Right cardiac atrium (tissue), 5 donors: ENCODE measurements at regions not wholly inside any gene's neighbourhood (a gene's known extent, or its start where the extent isn't known, plus 50 kb on each side); places are given as distances from the start of the nearest gene placed in this dataset.
A peak's percentile ranks its signal among the peaks of the same experiment; 100 is the strongest.

Experiments used
- ATAC-seq, 2 donors: fragments of 200-7000 bp; cut with Tn5 transposase; one replicate each; pipeline versions ENCODE4 v1.8.0 to v1.9.1; 2020; ENCODE audit warnings: moderate library complexity in 2 of 2, mild to moderate bottlenecking in 1 of 2
- DNase-seq, 3 donors: peaks; one replicate each; pipeline ENCODE4 v3.0.0-alpha.2; 2020
- H3K27ac ChIP-seq: one replicate; pipeline ENCODE4 v1.5.1; 2013; ENCODE audit warnings: mild to moderate bottlenecking, low read length, control low read depth, moderate library complexity
- H3K27me3 ChIP-seq: one replicate; pipeline ENCODE4 v1.6.1; 2013; ENCODE audit not compliant: control insufficient read depth, insufficient read depth
- H3K4me1 ChIP-seq: one replicate; pipeline ENCODE4 v1.6.1; 2013; ENCODE audit warnings: low read length; ENCODE audit not compliant: control insufficient read depth, insufficient read depth
- H3K4me3 ChIP-seq: one replicate; pipeline ENCODE4 v1.5.1; 2013; ENCODE audit warnings: low read length, control low read depth
- H3K9me3 ChIP-seq: one replicate; pipeline ENCODE4 v1.6.1; 2013; ENCODE audit warnings: low read length; ENCODE audit not compliant: control insufficient read depth
- WGBS: extraction: QIAGEN DNeasy Blood & Tissue Kit; methylation state at CpG from one replicate; pipeline ENCODE4 v1.1.7; 2013; 5-methylcytosine and 5-hydroxymethylcytosine counted together
- intact Hi-C, 4 donors: fragments of 100-400 bp; cut with DNase I; formaldehyde crosslinking; loops; one replicate each; pipeline versions ENCODE4 v1.11.0 to v1.14.0; 2022 to 2023
- donor health status: healthy with polysubstance abuse.
- donor health status: DM: no; HTN: yes; CAD: no.
- donor health status: DM: no; HTN: no; CAD: no.
- donor health status: DM: no; HTN: yes; CAD: no; lungs with severe emphysema.
- donor health status: DM: yes; HTN: yes; CAD: no.

DNA sequence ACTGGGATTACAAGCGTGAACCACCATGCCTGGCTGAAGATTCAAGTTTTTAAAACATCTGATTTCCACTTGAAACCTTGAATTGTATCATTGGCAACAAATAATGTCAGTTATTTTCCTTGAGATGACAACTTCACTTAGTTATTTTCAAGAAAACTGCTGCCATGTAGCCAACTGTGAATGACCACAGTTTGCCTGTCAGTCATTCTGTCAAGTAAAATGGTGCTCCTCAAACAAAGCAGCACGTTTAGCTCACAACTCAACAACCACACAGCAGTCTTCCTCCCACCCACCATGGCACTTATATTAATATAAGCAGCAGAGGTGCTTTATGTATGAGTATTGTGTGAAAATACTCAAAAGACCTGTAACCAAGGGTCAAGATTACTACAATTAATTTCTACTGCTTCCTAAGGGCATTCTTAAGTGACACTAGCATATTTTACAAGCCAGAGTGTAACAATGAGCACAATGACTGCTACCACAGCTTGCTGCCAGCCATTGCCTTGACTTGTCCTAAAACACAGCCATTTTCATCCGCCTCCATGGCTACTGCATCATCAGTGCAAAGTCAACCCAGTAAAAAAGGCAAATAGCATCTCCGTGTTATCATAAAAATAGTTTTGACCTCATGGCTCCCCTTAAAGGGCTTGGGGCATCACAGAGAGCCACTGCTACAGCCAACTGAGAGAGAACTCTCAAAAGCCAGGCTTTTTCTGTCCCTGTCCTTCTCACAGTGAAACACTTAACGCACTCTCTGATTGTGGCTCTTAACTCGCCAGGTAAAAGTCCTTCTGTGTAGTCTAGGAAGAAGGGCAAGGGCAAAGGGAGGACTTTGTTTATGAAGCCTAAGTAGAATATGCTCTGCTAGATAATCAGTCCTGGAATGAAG, 96.4 kb upstream of the TAB2 start:
- no peaks in the 10 kb centered on the region for H3K27me3 ChIP-seq
- ATAC-seq (no peak), DNase-seq (no peak)
- H3K27ac ChIP-seq = no peak overlapping the region
- intact Hi-C loops = no loop called here
- H3K9me3 ChIP-seq = no peaks in the 10 kb centered on the region
- WGBS = 77% methylated on average over 6 of the region's 6 CpGs
- H3K4me1 ChIP-seq = peaks cover 2% of the 10 kb centered on the region
- H3K4me3 ChIP-seq = no peak overlapping the region

DNA sequence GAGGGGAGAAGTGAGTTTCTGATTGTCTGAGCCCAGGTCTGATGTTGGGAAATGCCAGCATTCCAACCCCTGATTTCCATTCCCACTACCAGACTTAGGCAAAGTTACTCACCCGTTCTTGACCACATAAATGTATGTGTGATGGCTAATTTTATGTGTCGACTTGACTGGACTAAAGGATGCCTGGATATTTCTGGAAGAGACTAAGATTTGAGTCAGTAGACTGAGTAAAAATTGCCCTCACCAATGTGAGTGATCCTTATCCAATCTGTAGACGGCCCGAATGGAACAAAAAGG, 95.8 kb upstream of the TAB2 start:
- Histone ChIP-seq H3K9me3 (no peaks in the 10 kb centered on the region), H3K4me1 (peaks cover 2% of the 10 kb centered on the region), H3K27ac (no peak overlapping the region), H3K27me3 (no peaks in the 10 kb centered on the region), H3K4me3 (no peak overlapping the region)
- ATAC-seq = no peak
- 95% methylated on average over 4 of the region's 4 CpGs for WGBS
- no peak for DNase-seq
- intact Hi-C loops = no loop called here

DNA sequence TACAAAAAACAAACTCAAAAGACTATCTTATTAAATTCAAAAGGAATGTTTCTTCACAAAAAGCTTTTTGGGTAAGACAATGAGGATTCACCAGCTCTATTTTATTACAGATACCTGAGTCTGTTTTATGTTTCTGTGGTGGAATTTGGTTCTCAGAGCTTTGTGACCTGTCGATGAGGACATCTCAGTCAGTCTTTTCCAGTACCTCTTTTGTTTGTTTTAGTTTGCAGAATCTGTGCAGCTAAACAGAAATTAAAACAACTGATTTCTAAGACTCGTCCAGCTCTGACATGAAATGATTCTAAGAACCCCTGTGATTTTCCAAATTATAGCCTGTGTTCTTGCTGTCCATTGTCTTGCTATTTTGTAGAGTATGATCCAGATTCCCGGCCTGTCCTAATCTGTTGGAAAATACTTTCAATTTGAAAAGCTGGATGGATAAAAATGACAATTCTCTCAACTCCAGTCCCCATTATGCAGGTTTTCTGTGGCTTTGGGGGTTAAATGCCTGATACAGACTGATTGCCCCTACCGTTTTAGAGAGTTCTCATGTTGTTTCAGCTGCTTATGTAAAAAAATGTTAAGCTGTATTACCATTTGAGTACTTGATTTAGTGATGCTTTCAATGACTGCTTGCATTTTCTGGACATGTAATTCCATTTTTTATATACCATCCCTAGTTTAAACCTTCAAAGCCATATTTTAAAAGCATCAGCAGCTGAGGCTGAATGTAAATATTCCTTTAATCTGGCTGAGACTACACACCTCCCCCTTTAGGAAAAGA, 94.2 kb upstream of the TAB2 start:
- H3K27me3 ChIP-seq = no peaks in the 10 kb centered on the region
- H3K9me3 ChIP-seq = no peaks in the 10 kb centered on the region
- 52% methylated on average over 4 of the region's 4 CpGs for WGBS
- no peak overlapping the region for H3K4me3 ChIP-seq
- intact Hi-C loops = no loop called here
- H3K27ac ChIP-seq = no peak overlapping the region
- ATAC-seq (no peak), DNase-seq (no peak)
- peaks cover 2% of the 10 kb centered on the region for H3K4me1 ChIP-seq

DNA sequence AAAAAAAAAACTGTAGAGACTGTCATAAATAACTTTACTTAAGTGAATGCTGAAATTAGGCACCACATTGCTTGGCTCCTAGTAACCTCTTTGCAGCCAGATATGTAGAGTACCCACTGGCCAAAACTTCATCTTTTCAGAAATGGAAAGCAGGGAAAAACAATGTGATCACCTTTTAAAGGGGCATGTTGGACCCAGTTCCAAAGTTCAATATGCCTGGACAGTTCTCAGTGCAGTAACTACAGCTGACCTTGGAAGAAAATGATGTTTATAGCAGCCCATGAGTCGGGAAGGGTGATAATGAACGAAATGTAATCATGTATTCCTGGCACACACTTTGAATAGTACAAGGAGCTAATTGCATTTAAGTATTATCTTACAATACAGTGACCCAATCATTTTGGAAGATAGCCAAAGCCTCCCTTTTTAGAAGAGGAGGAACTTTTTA, 93.6 kb upstream of the TAB2 start:
- no peak for DNase-seq
- intact Hi-C loops = no loop called here
- peak in 1 of 2 donors; percentile 47 for ATAC-seq
- no peak overlapping the region for H3K27ac ChIP-seq
- H3K27me3 ChIP-seq = no peaks in the 10 kb centered on the region
- H3K4me1 ChIP-seq = peaks cover 2% of the 10 kb centered on the region
- H3K9me3 ChIP-seq = no peaks in the 10 kb centered on the region
- H3K4me3 ChIP-seq = no peak overlapping the region
- 16% methylated on average over 2 of the region's 2 CpGs for WGBS

DNA sequence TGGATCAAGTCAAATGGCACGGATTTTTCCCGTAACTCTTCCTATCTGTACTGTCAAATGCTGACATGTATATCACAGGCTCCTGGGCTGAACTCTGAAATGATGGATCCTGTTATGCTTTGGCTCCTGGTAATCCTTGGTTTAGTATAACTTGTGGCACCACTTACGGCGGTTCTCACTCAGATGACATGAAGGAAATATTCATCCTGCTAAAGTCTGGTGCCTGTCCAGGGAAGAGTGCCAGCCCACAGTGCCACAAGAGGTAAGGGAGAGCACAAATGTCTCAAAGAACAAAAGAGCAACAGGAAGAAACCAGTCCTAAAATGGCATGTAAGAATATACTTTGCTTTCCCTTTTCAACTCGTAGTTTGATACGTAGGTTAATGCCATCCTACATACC, 93.1 kb upstream of the TAB2 start:
- ATAC-seq (peak in 1 of 2 donors; percentile 51), DNase-seq (no peak)
- Histone ChIP-seq H3K27ac (no peak overlapping the region), H3K27me3 (no peaks in the 10 kb centered on the region), H3K4me3 (no peak overlapping the region), H3K4me1 (peaks cover 2% of the 10 kb centered on the region), H3K9me3 (no peaks in the 10 kb centered on the region)
- 69% methylated on average over 6 of the region's 6 CpGs for WGBS
- intact Hi-C loops = no loop called here

DNA sequence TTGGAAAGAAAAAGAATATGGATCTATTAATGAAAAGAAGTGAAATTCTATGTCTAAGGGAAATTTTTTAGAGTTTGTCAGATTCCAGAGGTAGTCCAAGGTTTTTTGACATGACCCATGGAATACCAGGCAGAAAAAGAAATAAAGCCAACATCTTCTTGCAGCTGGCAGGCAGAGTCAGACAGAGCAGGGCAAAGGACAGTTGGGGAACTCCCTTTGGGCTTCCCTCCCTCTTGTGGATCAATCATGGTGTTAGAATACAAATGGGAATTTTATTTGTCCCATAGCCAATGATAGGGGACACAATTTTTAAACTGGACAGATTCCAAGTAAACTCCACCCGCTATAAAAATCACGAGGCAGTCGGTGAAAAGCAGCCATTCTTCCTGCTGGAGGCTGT, 92.1 kb upstream of the TAB2 start:
- no peak for DNase-seq
- WGBS = 62% methylated on average over 3 of the region's 3 CpGs
- H3K27me3 ChIP-seq = no peaks in the 10 kb centered on the region
- H3K9me3 ChIP-seq = no peaks in the 10 kb centered on the region
- H3K27ac ChIP-seq = no peak overlapping the region
- peaks cover 2% of the 10 kb centered on the region for H3K4me1 ChIP-seq
- intact Hi-C loops = no loop called here
- no peak for ATAC-seq
- no peak overlapping the region for H3K4me3 ChIP-seq

DNA sequence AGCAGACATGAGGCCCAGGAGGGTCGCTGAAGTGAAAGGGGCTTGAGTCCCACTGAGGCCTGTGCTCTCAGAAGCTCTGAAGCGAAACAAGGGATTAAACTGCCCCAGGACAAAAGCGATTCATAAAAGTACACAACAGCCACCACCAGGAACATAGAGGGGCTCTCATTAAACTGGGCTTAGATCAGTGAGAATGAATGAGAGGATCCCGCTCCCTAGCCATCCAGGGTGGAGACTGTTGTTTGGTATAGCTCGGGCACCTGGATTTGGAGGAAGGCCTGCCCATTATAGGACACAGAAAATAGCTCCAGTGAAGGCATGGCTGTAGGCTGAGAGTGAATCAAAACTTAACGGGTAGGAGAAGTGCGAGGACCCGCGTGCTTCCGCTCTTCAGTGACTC, 91.6 kb upstream of the TAB2 start:
- ATAC-seq (no peak), DNase-seq (no peak)
- WGBS = 95% methylated on average over 10 of the region's 10 CpGs
- Histone ChIP-seq H3K9me3 (no peaks in the 10 kb centered on the region), H3K27me3 (no peaks in the 10 kb centered on the region), H3K4me1 (peaks cover 2% of the 10 kb centered on the region), H3K27ac (no peak overlapping the region), H3K4me3 (no peak overlapping the region)
- intact Hi-C loops = no loop called here

- DNase-seq (no peak), ATAC-seq (no peak)
- WGBS = 74% methylated on average over 5 of the region's 5 CpGs
- Histone ChIP-seq H3K4me3 (no peak overlapping the region), H3K27ac (no peak overlapping the region), H3K27me3 (no peaks in the 10 kb centered on the region), H3K4me1 (peaks cover 3% of the 10 kb centered on the region), H3K9me3 (no peaks in the 10 kb centered on the region)
- intact Hi-C loops = no loop called here
Observed at GRCh38 chr6:149227796-149228195, 89.7 kb upstream of the TAB2 start.

DNA sequence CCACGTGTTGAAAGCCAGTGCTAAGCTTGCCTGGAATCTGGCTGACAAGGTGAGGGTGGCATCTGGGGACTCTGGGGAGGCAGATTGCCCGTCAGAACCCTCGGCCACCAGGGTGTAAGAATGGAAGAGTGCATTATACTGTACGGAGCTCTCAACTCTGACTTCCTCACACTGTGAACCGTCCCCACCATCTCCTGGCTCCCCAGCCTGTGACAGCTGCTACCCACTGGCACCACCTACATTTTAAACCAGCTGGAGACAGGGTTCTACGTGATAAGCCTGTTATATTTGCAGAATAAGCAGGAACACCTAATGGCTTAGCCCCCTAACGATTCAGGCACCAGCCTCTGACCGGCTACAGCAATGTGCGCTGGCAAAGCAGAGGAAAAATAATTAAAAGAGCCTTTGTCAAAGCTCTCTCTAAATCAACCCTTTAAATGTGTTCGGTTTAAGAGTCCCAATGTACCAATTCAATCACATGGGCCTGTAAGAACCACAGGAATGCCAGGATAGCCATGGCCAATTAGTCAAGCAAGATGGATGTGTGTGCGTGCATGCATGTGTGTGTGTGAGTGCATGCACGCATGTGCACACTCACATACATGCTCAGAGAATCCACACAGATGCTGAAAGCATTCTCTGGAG, 89.1 kb upstream of the TAB2 start:
- 74% methylated on average over 12 of the region's 12 CpGs for WGBS
- Histone ChIP-seq H3K4me1 (peaks cover 4% of the 10 kb centered on the region), H3K27me3 (no peaks in the 10 kb centered on the region), H3K27ac (no peak overlapping the region), H3K9me3 (no peaks in the 10 kb centered on the region), H3K4me3 (no peak overlapping the region)
- no peak for ATAC-seq
- no peak for DNase-seq
- intact Hi-C loops = no loop called here

DNA sequence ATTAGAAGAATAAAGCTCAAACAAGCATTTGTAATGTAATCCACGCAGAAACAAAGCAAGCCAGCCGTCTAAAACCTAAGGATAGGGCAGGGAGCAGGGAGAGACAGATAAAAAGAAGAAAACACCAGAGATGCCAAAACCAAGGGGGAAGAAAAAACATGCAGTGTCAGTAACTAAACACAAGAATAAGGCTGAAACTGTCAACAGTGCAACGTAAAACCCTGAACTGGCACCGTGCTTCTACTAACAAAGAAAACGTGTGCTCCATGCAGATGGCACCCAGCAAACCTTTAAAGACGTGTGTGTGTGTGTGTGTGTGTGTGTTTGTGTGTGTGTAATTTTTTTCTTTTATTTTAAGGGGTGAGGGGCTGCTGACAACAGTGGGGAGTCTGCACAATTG, 88.4 kb upstream of the TAB2 start:
- no peak for DNase-seq
- no peak for ATAC-seq
- intact Hi-C loops = no loop called here
- H3K4me1 ChIP-seq = peaks cover 2% of the 10 kb centered on the region
- no peaks in the 10 kb centered on the region for H3K27me3 ChIP-seq
- no peak overlapping the region for H3K27ac ChIP-seq
- WGBS = 65% methylated on average over 6 of the region's 6 CpGs
- H3K4me3 ChIP-seq = no peak overlapping the region
- H3K9me3 ChIP-seq = no peaks in the 10 kb centered on the region
